GM12878 (cell line): ENCODE measurements at regions not wholly inside any gene's neighbourhood (a gene's known extent, or its start where the extent isn't known, plus 50 kb on each side); places are given as distances from the start of the nearest gene placed in this dataset.

Experiments
- ATAC-seq: fragments of 200-7000 bp; cut with Tn5 transposase; 3 replicates; pipeline ENCODE4 v1.9.1; 2020; ENCODE audit warnings: mild to moderate bottlenecking, moderate library complexity
- BruUV-seq: library from RNA; stranded (reverse); fragments of 400-500 nt; replicated peaks from 2 replicates; lab custom pipeline; 2021; lab: Mats Ljungman, UMichigan
- CTCF ChIA-PET: fragments of 300-600 bp; sonication (Branson Sonifier 250); formaldehyde crosslinking; extraction: SDS; loops from one replicate; lab custom pipeline; 2021; ENCODE audit warnings: inconsistent platforms; lab: Yijun Ruan, JAX
- POLR2A ChIA-PET: fragments of 350-600 bp; formaldehyde crosslinking; extraction: SDS; loops from one replicate; lab custom pipeline; 2021; ENCODE audit warnings: inconsistent platforms; lab: Charles Lee
- RAD21 ChIA-PET: fragments of 300-600 bp; sonication (Branson Sonifier 250); formaldehyde crosslinking; loops from one replicate; lab custom pipeline; 2023; ENCODE audit warnings: antibody characterized with exemption; ENCODE audit not compliant: unreplicated experiment; lab: Charles Lee
- SMC1A ChIA-PET: fragments of 300-600 bp; sonication (Branson Sonifier 250); formaldehyde crosslinking; loops from one replicate; lab custom pipeline; 2023; ENCODE audit not compliant: unreplicated experiment, uncharacterized antibody; lab: Charles Lee
- DNase-seq: peaks from one replicate; pipeline ENCODE4 v3.0.0-alpha.2; 2011; ENCODE audit warnings: low read depth, low spot score
- FAIRE-seq: peaks from 3 replicates; lab custom pipeline; 2011; peaks lifted over from hg19 to GRCh38; lab: Jason Lieb, UNC
- H2AFZ ChIP-seq: 2 replicates; pipeline ENCODE4 v1.6.0; 2011; ENCODE audit warnings: low read depth, low read length, control low read depth; ENCODE audit not compliant: control insufficient read depth
- H3K27ac ChIP-seq: 2 replicates; pipeline ENCODE4 v1.5.1; 2011; ENCODE audit warnings: control low read depth; ENCODE audit not compliant: control insufficient read depth, insufficient read depth
- H3K27me3 ChIP-seq, 2 experiments: replicated peaks in 1 of 2; 2 replicates each; pipeline versions ENCODE4 v1.6.0 to v1.6.1; 2011; ENCODE audit warnings: low read length in 1 of 2; ENCODE audit not compliant: control insufficient read depth in 2 of 2, insufficient read depth in 2 of 2
- H3K36me3 ChIP-seq, 2 experiments: 2 replicates each; pipeline ENCODE4 v1.5.1; 2011; ENCODE audit warnings: low read length in 1 of 2; ENCODE audit not compliant: control insufficient read depth in 2 of 2, insufficient read depth in 2 of 2
- H3K4me1 ChIP-seq: 2 replicates; pipeline ENCODE4 v1.6.1; 2011; ENCODE audit warnings: mild to moderate bottlenecking, low read length, moderate library complexity, mixed read lengths; ENCODE audit not compliant: control insufficient read depth, insufficient read depth
- H3K4me2 ChIP-seq: 2 replicates; pipeline ENCODE4 v1.6.0; 2011; ENCODE audit warnings: control low read depth; ENCODE audit not compliant: control insufficient read depth, insufficient read depth
- H3K4me3 ChIP-seq: fragments of 200-600 bp; sonication (generic); 2 replicates; pipeline ENCODE4 v1.5.1; 2016
- H3K79me2 ChIP-seq: 2 replicates; pipeline ENCODE4 v1.6.0; 2011; ENCODE audit warnings: low read length; ENCODE audit not compliant: control insufficient read depth, insufficient read depth
- H3K9ac ChIP-seq: 2 replicates; pipeline ENCODE4 v1.8.0; 2011; ENCODE audit warnings: low read length, control low read depth, mixed read lengths; ENCODE audit not compliant: control insufficient read depth, insufficient read depth
- H3K9me3 ChIP-seq: replicated peaks from 3 replicates; pipeline ENCODE4 v1.5.1; 2011; ENCODE audit warnings: mild to moderate bottlenecking, low read length; ENCODE audit not compliant: control insufficient read depth, insufficient read depth
- H4K20me1 ChIP-seq: 2 replicates; pipeline ENCODE4 v1.6.0; 2011; ENCODE audit not compliant: control insufficient read depth, insufficient read depth
- ASH2L ChIP-seq: fragments of 300-600, 200-600 bp; sonication (generic); IDR thresholded peaks from 2 replicates; pipeline ENCODE4 v1.6.1; 2017; ENCODE audit warnings: low read depth, mild to moderate bottlenecking, borderline replicate concordance
- ATF7 ChIP-seq: fragments of 450-650 bp; IDR thresholded peaks from 2 replicates; pipeline ENCODE4 v1.6.1; 2016; ENCODE audit warnings: low read depth, mild to moderate bottlenecking
- CBX3 ChIP-seq: fragments of 200-600 bp; sonication (generic); IDR thresholded peaks from 2 replicates; pipeline ENCODE4 v1.6.1; 2016; ENCODE audit warnings: low read depth, borderline replicate concordance
- CHD2 ChIP-seq: IDR thresholded peaks from 2 replicates; pipeline ENCODE4 v1.6.1; 2011; ENCODE audit warnings: low read depth, low read length, improper control_type of control experiment, borderline replicate concordance
- EZH2 ChIP-seq: IDR thresholded peaks from 2 replicates; pipeline ENCODE4 v1.6.1; 2012; ENCODE audit warnings: low read depth, mild to moderate bottlenecking, control low read depth, inconsistent platforms, low read length, borderline replicate concordance; ENCODE audit not compliant: control insufficient read depth
- FOXK2 ChIP-seq: fragments of 450-650 bp; IDR thresholded peaks from 2 replicates; pipeline ENCODE4 v1.6.1; 2017; ENCODE audit warnings: mild to moderate bottlenecking, moderate library complexity
- HCFC1 ChIP-seq: fragments of 150-350 bp; IDR thresholded peaks from 2 replicates; pipeline ENCODE4 v1.6.1; 2014; ENCODE audit warnings: low read length
- MEF2B ChIP-seq: fragments of 450-650 bp; IDR thresholded peaks from 2 replicates; pipeline ENCODE4 v1.6.1; 2018; ENCODE audit warnings: mild to moderate bottlenecking, moderate library complexity; ENCODE audit not compliant: partially characterized antibody, poor library complexity, severe bottlenecking
- MTA2 ChIP-seq: fragments of 450-650 bp; IDR thresholded peaks from 2 replicates; pipeline ENCODE4 v1.6.1; 2016; ENCODE audit warnings: low read depth, mild to moderate bottlenecking, moderate library complexity
- MTA3 ChIP-seq: IDR thresholded peaks from 2 replicates; pipeline ENCODE4 v1.6.1; 2012; ENCODE audit warnings: low read length, inconsistent platforms, borderline replicate concordance
- NRF1 ChIP-seq: conservative IDR thresholded peaks from 2 replicates; pipeline ENCODE4 v1.6.1; 2011; ENCODE audit warnings: mild to moderate bottlenecking, low read depth, low read length, improper control_type of control experiment
- POLR2AphosphoS5 ChIP-seq: IDR thresholded peaks from 2 replicates; pipeline ENCODE4 v1.6.1; 2011; ENCODE audit warnings: mild to moderate bottlenecking, low read length, inconsistent platforms
- RAD21 ChIP-seq: IDR thresholded peaks from 2 replicates; pipeline ENCODE4 v1.6.1; 2011; ENCODE audit warnings: mild to moderate bottlenecking, low read depth, low read length, moderate library complexity; ENCODE audit not compliant: insufficient read depth
- RELB ChIP-seq: fragments of 450-650 bp; IDR thresholded peaks from 2 replicates; pipeline ENCODE4 v1.6.1; 2017; ENCODE audit warnings: low read depth, mild to moderate bottlenecking, moderate library complexity
- REST ChIP-seq: IDR thresholded peaks from 2 replicates; pipeline ENCODE4 v1.6.1; 2012; ENCODE audit warnings: mild to moderate bottlenecking, low read depth, low read length
- USF2 ChIP-seq: IDR thresholded peaks from 2 replicates; pipeline ENCODE4 v1.6.1; 2011; ENCODE audit warnings: low read depth, low read length, improper control_type of control experiment, borderline replicate concordance
- WRNIP1 ChIP-seq: IDR thresholded peaks from 2 replicates; pipeline ENCODE4 v1.6.1; 2011; ENCODE audit warnings: low read depth, low read length, improper control_type of control experiment, borderline replicate concordance
- ZNF24 ChIP-seq: fragments of 450-650 bp; IDR thresholded peaks from 2 replicates; pipeline ENCODE4 v1.6.1; 2017; ENCODE audit warnings: antibody characterized with exemption, mild to moderate bottlenecking
- WGBS: methylation state at CpG from one replicate; pipeline ENCODE4 v1.1.6; 2016; ENCODE audit warnings: low lambda C conversion rate; ENCODE audit not compliant: insufficient replicate concordance, insufficient coverage; ENCODE audit errors: missing lambda C conversion rate; 5-methylcytosine and 5-hydroxymethylcytosine counted together
- in situ Hi-C: fragments of 300-500 bp; cut with MboI; formaldehyde crosslinking; loops from 9 replicates; pipeline ENCODE4 v1.14.3; 2018; ENCODE audit warnings: mixed read lengths
- intact Hi-C: fragments of 100-400 bp; cut with micrococcal nuclease; formaldehyde crosslinking; loops from one replicate; pipeline ENCODE4 v1.14.2; 2022; ENCODE audit not compliant: unreplicated experiment
- TF ChIP-seq, protein P1 (sequence below): fragments of 150-350 bp; IDR thresholded peaks from 2 replicates; pipeline ENCODE4 v1.6.1; 2014; ENCODE audit warnings: mild to moderate bottlenecking, low read depth, low read length

DNA sequence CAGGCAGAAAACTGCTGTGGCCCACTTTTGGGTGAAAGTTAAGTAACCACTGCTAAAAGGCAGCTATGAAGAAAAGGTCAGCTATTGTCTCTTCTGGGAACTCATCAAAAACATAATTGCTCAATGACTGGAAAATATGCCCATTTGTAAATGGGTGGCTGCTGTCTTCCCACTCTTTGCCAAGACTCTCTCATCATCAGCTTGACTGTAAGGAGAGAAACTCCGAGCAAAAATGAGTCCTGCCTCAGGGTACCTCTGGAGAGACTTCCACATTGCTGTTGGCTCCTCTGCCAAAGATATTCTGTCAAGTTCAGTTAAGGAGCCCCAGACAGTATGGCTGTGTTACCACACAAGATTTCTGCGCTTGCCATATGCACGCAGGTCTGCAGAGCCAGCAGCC lies 138.7 kb downstream of the BBOX1 start:
- H3K36me3 ChIP-seq = no peaks in the 10 kb centered on the region
- H3K79me2 ChIP-seq = no peaks in the 10 kb centered on the region
- H3K9me3 ChIP-seq = no peaks in the 10 kb centered on the region
- H3K4me1 ChIP-seq = no peaks in the 10 kb centered on the region
- no peak overlapping the region for H3K4me3 ChIP-seq
- in situ Hi-C loops = no loop called here
- 53% methylated on average over 3 of the region's 3 CpGs for WGBS
- no peak overlapping the region for H3K27ac ChIP-seq
- no peaks in the 10 kb centered on the region for H4K20me1 ChIP-seq
- FAIRE-seq (no peak), ATAC-seq (no peak), DNase-seq (no peak)
- ChIA-PET RAD21 (interaction anchor here (0.8 kb wide), 1 partner anchor 64 kb away, joined by 3 read pairs; no protein-coding TSS in a partner anchor), POLR2A (no interaction called here), CTCF (interaction anchor here (1.4 to 4.6 kb wide), 3 partner anchors 117 to 318 kb away, joined by 4 to 19 read pairs (median 6); no protein-coding TSS in a partner anchor), SMC1A (interaction anchor here (1.4 to 3.2 kb wide), 2 partner anchors 117 to 307 kb away, joined by 8 to 15 read pairs; no protein-coding TSS in a partner anchor)
- H2AFZ ChIP-seq = no peak overlapping the region
- H3K27me3 ChIP-seq = no peaks in the 10 kb centered on the region
- no peak overlapping the region for H3K9ac ChIP-seq
- intact Hi-C loops = no loop called here
- no TSS peak for BruUV-seq
- no peak overlapping the region for H3K4me2 ChIP-seq
- TF ChIP-seq MEF2B (no peak), FOXK2 (no peak), MTA2 (no peak), NRF1 (no peak), CHD2 (no peak), RAD21 (no peak), RELB (no peak), ASH2L (no peak), ATF7 (no peak), CBX3 (no peak), POLR2AphosphoS5 (no peak), MTA3 (no peak), HCFC1 (no peak), ZNF24 (no peak), REST (no peak), WRNIP1 (no peak), EZH2 (no peak), USF2 (no peak)
- TF ChIP-seq, protein P1, sequence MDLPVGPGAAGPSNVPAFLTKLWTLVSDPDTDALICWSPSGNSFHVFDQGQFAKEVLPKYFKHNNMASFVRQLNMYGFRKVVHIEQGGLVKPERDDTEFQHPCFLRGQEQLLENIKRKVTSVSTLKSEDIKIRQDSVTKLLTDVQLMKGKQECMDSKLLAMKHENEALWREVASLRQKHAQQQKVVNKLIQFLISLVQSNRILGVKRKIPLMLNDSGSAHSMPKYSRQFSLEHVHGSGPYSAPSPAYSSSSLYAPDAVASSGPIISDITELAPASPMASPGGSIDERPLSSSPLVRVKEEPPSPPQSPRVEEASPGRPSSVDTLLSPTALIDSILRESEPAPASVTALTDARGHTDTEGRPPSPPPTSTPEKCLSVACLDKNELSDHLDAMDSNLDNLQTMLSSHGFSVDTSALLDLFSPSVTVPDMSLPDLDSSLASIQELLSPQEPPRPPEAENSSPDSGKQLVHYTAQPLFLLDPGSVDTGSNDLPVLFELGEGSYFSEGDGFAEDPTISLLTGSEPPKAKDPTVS = no peak
